ENCODE measurements at regions not wholly inside any gene's neighbourhood (a gene's known extent, or its start where the extent isn't known, plus 50 kb on each side); places are given as distances from the start of the nearest gene placed in this dataset.

DNA sequence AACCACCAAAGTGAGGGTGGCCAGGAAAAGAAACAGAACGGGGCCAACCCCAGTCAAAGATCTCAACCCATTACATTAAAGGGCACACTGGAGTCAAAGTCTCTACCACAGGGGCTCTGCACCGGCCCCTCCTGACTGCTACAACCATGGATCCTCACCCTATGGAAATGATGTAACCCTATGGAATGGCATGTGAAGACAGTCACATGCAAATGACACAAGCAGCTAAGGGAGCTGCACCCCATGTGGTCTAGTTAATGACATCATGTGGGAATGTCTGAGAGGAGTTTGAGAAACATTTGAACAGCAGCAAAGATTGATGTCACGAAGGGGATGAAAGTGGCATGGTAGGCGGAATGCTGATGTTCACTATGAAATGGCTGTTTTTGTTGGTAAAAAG lies 298.2 kb upstream of the SLCO3A1 start:
- ChIA-PET CTCF (no interaction called here), POLR2A (no interaction called here)
- no peak for ATAC-seq (ENCODE audit: poor library complexity)
- Histone ChIP-seq H3K27me3 (ENCODE audit: control insufficient read depth in 1 of 2, insufficient read depth in 2 of 2, low read length in 2 of 2) (no peaks in the 10 kb centered on the region), H3K4me1 (ENCODE audit: insufficient read depth, low read length) (no peaks in the 10 kb centered on the region), H3K9me3 (ENCODE audit: control insufficient read depth in 1 of 2, insufficient read depth in 1 of 2, low read length in 2 of 2) (no peaks in the 10 kb centered on the region), H3K27ac (ENCODE audit: low read depth in 1 of 2, low read length in 2 of 2) (no peak overlapping the region), H3K36me3 (ENCODE audit: insufficient read depth, low read length) (no peaks in the 10 kb centered on the region), H3K4me3 (ENCODE audit: low read length) (no peak overlapping the region)
- Mint-ChIP-seq H3K27me3 (no peaks in the 10 kb centered on the region), H3K9me3 (no peaks in the 10 kb centered on the region), H3K4me3 (no peak overlapping the region), H3K27ac (no peak overlapping the region), H3K4me1 (ENCODE audit: low read depth) (no peaks in the 10 kb centered on the region), H3K36me3 (ENCODE audit: low read depth) (no peaks in the 10 kb centered on the region)
- intact Hi-C loops (cut with DNase I, micrococcal nuclease) = no loop called here
- no peak for DNase-seq
- TF ChIP-seq, protein P1, sequence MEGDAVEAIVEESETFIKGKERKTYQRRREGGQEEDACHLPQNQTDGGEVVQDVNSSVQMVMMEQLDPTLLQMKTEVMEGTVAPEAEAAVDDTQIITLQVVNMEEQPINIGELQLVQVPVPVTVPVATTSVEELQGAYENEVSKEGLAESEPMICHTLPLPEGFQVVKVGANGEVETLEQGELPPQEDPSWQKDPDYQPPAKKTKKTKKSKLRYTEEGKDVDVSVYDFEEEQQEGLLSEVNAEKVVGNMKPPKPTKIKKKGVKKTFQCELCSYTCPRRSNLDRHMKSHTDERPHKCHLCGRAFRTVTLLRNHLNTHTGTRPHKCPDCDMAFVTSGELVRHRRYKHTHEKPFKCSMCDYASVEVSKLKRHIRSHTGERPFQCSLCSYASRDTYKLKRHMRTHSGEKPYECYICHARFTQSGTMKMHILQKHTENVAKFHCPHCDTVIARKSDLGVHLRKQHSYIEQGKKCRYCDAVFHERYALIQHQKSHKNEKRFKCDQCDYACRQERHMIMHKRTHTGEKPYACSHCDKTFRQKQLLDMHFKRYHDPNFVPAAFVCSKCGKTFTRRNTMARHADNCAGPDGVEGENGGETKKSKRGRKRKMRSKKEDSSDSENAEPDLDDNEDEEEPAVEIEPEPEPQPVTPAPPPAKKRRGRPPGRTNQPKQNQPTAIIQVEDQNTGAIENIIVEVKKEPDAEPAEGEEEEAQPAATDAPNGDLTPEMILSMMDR (IDR thresholded peaks at IDR 0.05) = no peak

DNA sequence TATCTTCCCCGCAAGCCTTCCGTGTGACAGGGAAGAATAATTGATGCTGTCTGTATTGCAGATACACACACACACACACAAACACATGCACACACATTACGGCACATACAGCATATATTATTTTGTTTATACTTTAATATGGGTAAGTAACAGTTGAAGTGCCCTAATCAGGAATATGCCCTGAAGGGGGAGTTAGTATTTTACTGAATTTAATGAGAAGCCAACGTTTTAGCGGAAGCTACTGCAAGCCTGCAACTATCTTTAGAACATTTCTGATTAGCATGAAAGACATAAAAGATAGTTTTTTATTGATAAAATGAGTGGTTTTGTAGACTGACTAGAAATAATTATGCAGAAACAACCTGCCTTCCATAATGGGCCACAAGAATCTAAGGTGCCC lies 296.6 kb upstream of the SLCO3A1 start:
- no peaks in the 10 kb centered on the region for H3K4me1 ChIP-seq (ENCODE audit: insufficient read depth, low read length)
- Mint-ChIP-seq H3K27ac (no peak overlapping the region), H3K36me3 (ENCODE audit: low read depth) (no peaks in the 10 kb centered on the region), H3K9me3 (no peaks in the 10 kb centered on the region), H3K4me3 (no peak overlapping the region), H3K4me1 (ENCODE audit: low read depth) (no peaks in the 10 kb centered on the region), H3K27me3 (peaks cover 3% of the 10 kb centered on the region)
- H3K27me3 ChIP-seq (ENCODE audit: control insufficient read depth in 1 of 2, insufficient read depth in 2 of 2, low read length in 2 of 2) = no peaks in the 10 kb centered on the region
- CTCF ChIA-PET = no interaction called here
- TF ChIP-seq, protein P1 (IDR thresholded peaks at IDR 0.05) = no peak
- H3K9me3 ChIP-seq (ENCODE audit: control insufficient read depth in 1 of 2, insufficient read depth in 1 of 2, low read length in 2 of 2) = no peaks in the 10 kb centered on the region
- no peak for ATAC-seq (ENCODE audit: poor library complexity)
- no peak overlapping the region for H3K27ac ChIP-seq (ENCODE audit: low read depth in 1 of 2, low read length in 2 of 2)
- no peak overlapping the region for H3K4me3 ChIP-seq (ENCODE audit: low read length)
- DNase-seq = no peak
- intact Hi-C loops (cut with DNase I, micrococcal nuclease) = no loop called here
- H3K36me3 ChIP-seq (ENCODE audit: insufficient read depth, low read length) = no peaks in the 10 kb centered on the region
- POLR2A ChIA-PET = no interaction called here

- TF ChIP-seq, protein P1 (IDR thresholded peaks at IDR 0.05) = no peak
These were observed 294.4 kb upstream of the SLCO3A1 start for GRCh38 chr15:91559066-91559465.

More at GRCh38 chr15:91559066-91559465, 294.4 kb upstream of the SLCO3A1 start:
- ChIA-PET POLR2A (no interaction called here), CTCF (no interaction called here)
- no peak overlapping the region for H3K4me3 ChIP-seq (ENCODE audit: low read length)
- no peaks in the 10 kb centered on the region for H3K4me1 Mint-ChIP-seq (ENCODE audit: low read depth)
- peaks cover 10% of the 10 kb centered on the region for H3K27me3 Mint-ChIP-seq
- H3K9me3 ChIP-seq (ENCODE audit: control insufficient read depth in 1 of 2, insufficient read depth in 1 of 2, low read length in 2 of 2) = no peaks in the 10 kb centered on the region
- no peaks in the 10 kb centered on the region for H3K36me3 ChIP-seq (ENCODE audit: insufficient read depth, low read length)
- DNase-seq (no peak), ATAC-seq (ENCODE audit: poor library complexity) (no peak)
- no peaks in the 10 kb centered on the region for H3K9me3 Mint-ChIP-seq
- no peaks in the 10 kb centered on the region for H3K36me3 Mint-ChIP-seq (ENCODE audit: low read depth)
- H3K27ac Mint-ChIP-seq = no peak overlapping the region
- no peaks in the 10 kb centered on the region for H3K4me1 ChIP-seq (ENCODE audit: insufficient read depth, low read length)
- no peaks in the 10 kb centered on the region for H3K27me3 ChIP-seq (ENCODE audit: control insufficient read depth in 1 of 2, insufficient read depth in 2 of 2, low read length in 2 of 2)
- intact Hi-C loops (cut with DNase I, micrococcal nuclease) = no loop called here
- no peak overlapping the region for H3K27ac ChIP-seq (ENCODE audit: low read depth in 1 of 2, low read length in 2 of 2)
- H3K4me3 Mint-ChIP-seq = no peak overlapping the region

Measured in CD4-positive, alpha-beta T cell (primary cell).